IMR-90 (cell line): ENCODE measurements at regions not wholly inside any gene's neighbourhood (a gene's known extent, or its start where the extent isn't known, plus 50 kb on each side); places are given as distances from the start of the nearest gene placed in this dataset.

Experiments used
- ATAC-seq: fragments of 200-7000 bp; cut with Tn5 transposase; 2 replicates; pipeline ENCODE4 v1.9.1; 2020; ENCODE audit warnings: low read depth, mild to moderate bottlenecking, moderate library complexity
- BruUV-seq: library from RNA; stranded (reverse); fragments of 400-500 nt; replicated peaks from 2 replicates; lab custom pipeline; 2021; lab: Mats Ljungman, UMichigan
- CTCF ChIA-PET: fragments of 300-600 bp; formaldehyde crosslinking; extraction: SDS; loops from one replicate; lab custom pipeline; 2021; ENCODE audit warnings: antibody characterized with exemption; lab: Yijun Ruan, JAX
- POLR2A ChIA-PET: fragments of 300-600 bp; sonication (Branson Sonifier 250); formaldehyde crosslinking; loops from one replicate; lab custom pipeline; 2022; ENCODE audit warnings: antibody characterized with exemption; ENCODE audit not compliant: unreplicated experiment; lab: Charles Lee
- DNase-seq: peaks from one replicate; pipeline ENCODE4 v3.0.0; 2013
- H2AFZ ChIP-seq: replicated peaks from 2 replicates; pipeline ENCODE3; 2013; ENCODE audit warnings: low read length, mild to moderate bottlenecking; ENCODE audit not compliant: poor library complexity
- H2AK5ac ChIP-seq: 2 replicates; pipeline ENCODE4 v1.6.1; 2013; ENCODE audit warnings: low read depth, low read length, inconsistent platforms
- H2AK9ac ChIP-seq: replicated peaks from 2 replicates; pipeline ENCODE3; 2013; ENCODE audit warnings: mild to moderate bottlenecking, low read depth, low read length, moderate library complexity; ENCODE audit not compliant: poor library complexity
- H2BK120ac ChIP-seq: 2 replicates; pipeline ENCODE4 v1.6.1; 2013; ENCODE audit warnings: low read depth, low read length, inconsistent platforms
- H2BK15ac ChIP-seq: 3 replicates; pipeline ENCODE4 v1.6.1; 2013; ENCODE audit warnings: low read depth, low read length, inconsistent platforms
- H2BK20ac ChIP-seq: 2 replicates; pipeline ENCODE4 v1.6.1; 2013; ENCODE audit warnings: low read depth, mild to moderate bottlenecking, inconsistent platforms, low read length, moderate library complexity
- H2BK5ac ChIP-seq: 2 replicates; pipeline ENCODE4 v1.6.1; 2013; ENCODE audit warnings: mild to moderate bottlenecking, low read depth, low read length, inconsistent platforms; ENCODE audit not compliant: poor library complexity, severe bottlenecking
- H3K14ac ChIP-seq: replicated peaks from 2 replicates; pipeline ENCODE4 v1.6.1; 2013; ENCODE audit warnings: low read depth, low read length, inconsistent platforms
- H3K18ac ChIP-seq: 2 replicates; pipeline ENCODE4 v1.6.1; 2013; ENCODE audit warnings: low read depth, low read length, control low read depth
- H3K23ac ChIP-seq: 2 replicates; pipeline ENCODE4 v1.6.1; 2013; ENCODE audit warnings: low read depth, low read length, inconsistent platforms
- H3K27ac ChIP-seq: 2 replicates; pipeline ENCODE4 v1.5.1; 2013; ENCODE audit warnings: mild to moderate bottlenecking, control low read depth, low read length; ENCODE audit not compliant: insufficient read depth
- H3K27me3 ChIP-seq: 2 replicates; pipeline ENCODE4 v1.6.1; 2013; ENCODE audit warnings: low read length; ENCODE audit not compliant: control insufficient read depth, insufficient read depth
- H3K36me3 ChIP-seq: 2 replicates; pipeline ENCODE4 v1.6.1; 2013; ENCODE audit warnings: low read length, mixed read lengths; ENCODE audit not compliant: control insufficient read depth, insufficient read depth
- H3K4ac ChIP-seq: 2 replicates; pipeline ENCODE4 v1.6.1; 2013; ENCODE audit warnings: low read depth, low read length, inconsistent platforms
- H3K4me1 ChIP-seq: 2 replicates; pipeline ENCODE4 v1.6.1; 2013; ENCODE audit warnings: low read length, mixed read lengths; ENCODE audit not compliant: control insufficient read depth, insufficient read depth
- H3K4me2 ChIP-seq: 2 replicates; pipeline ENCODE4 v1.6.1; 2013; ENCODE audit warnings: low read depth, mild to moderate bottlenecking, control low read depth, low read length, moderate library complexity
- H3K4me3 ChIP-seq: 2 replicates; pipeline ENCODE4 v1.5.1; 2013; ENCODE audit warnings: low read depth, mild to moderate bottlenecking, control low read depth, low read length, moderate library complexity; ENCODE audit not compliant: insufficient read depth
- H3K56ac ChIP-seq: 2 replicates; pipeline ENCODE4 v1.6.1; 2013; ENCODE audit warnings: low read length, inconsistent platforms; ENCODE audit not compliant: insufficient read depth; ENCODE audit errors: extremely low read depth
- H3K79me1 ChIP-seq, 2 experiments: 2 replicates each; pipeline ENCODE4 v1.6.1; 2013; ENCODE audit warnings: low read length in 2 of 2, inconsistent platforms in 1 of 2, low read depth in 1 of 2
- H3K9ac ChIP-seq: 2 replicates; pipeline ENCODE4 v1.6.1; 2013; ENCODE audit warnings: low read depth, low read length, control low read depth
- H3K9me1 ChIP-seq: 2 replicates; pipeline ENCODE4 v1.6.1; 2013; ENCODE audit warnings: low read length, inconsistent platforms; ENCODE audit not compliant: insufficient read depth
- H3K9me3 ChIP-seq: 2 replicates; pipeline ENCODE4 v1.6.1; 2013; ENCODE audit warnings: low read length; ENCODE audit not compliant: control insufficient read depth, insufficient read depth
- H4K20me1 ChIP-seq: 2 replicates; pipeline ENCODE4 v1.6.1; 2013; ENCODE audit warnings: low read length, inconsistent platforms; ENCODE audit not compliant: insufficient read depth
- H4K5ac ChIP-seq: 2 replicates; pipeline ENCODE4 v1.6.1; 2013; ENCODE audit warnings: mild to moderate bottlenecking, low read depth, low read length, control low read depth
- H4K8ac ChIP-seq, 2 experiments: 2 replicates each; pipeline ENCODE4 v1.6.1; 2013; ENCODE audit warnings: low read depth in 2 of 2, low read length in 2 of 2, control low read depth in 1 of 2, inconsistent platforms in 1 of 2
- H4K91ac ChIP-seq: 2 replicates; pipeline ENCODE4 v1.6.1; 2013; ENCODE audit warnings: low read depth, low read length, inconsistent platforms; ENCODE audit not compliant: insufficient read depth
- BHLHE40 ChIP-seq: fragments of 150-350 bp; IDR thresholded peaks from 2 replicates; pipeline ENCODE4 v1.6.1; 2016; ENCODE audit warnings: mild to moderate bottlenecking, low read depth, low read length
- CEBPB ChIP-seq: IDR thresholded peaks from 2 replicates; pipeline ENCODE4 v1.6.1; 2012; ENCODE audit warnings: low read depth, low read length, improper control_type of control experiment
- CHD1 ChIP-seq: IDR thresholded peaks from 2 replicates; pipeline ENCODE4 v1.6.1; 2012; ENCODE audit warnings: low read depth, low read length, improper control_type of control experiment
- CTCF ChIP-seq: conservative IDR thresholded peaks from 2 replicates; pipeline ENCODE4 v1.5.1; 2012; ENCODE audit warnings: mild to moderate bottlenecking, low read depth, low read length, improper control_type of control experiment
- ELK1 ChIP-seq: fragments of 150-350 bp; IDR thresholded peaks from 2 replicates; pipeline ENCODE4 v1.6.1; 2016; ENCODE audit warnings: low read depth, mild to moderate bottlenecking, low read length, moderate library complexity, borderline replicate concordance
- FOS ChIP-seq: fragments of 150-350 bp; IDR thresholded peaks from 2 replicates; pipeline ENCODE4 v1.6.1; 2016; ENCODE audit warnings: low read depth, low read length
- MAFK ChIP-seq: IDR thresholded peaks from 2 replicates; pipeline ENCODE4 v1.6.1; 2012; ENCODE audit warnings: low read depth, low read length, improper control_type of control experiment
- MAZ ChIP-seq: IDR thresholded peaks from 2 replicates; pipeline ENCODE4 v1.6.1; 2012; ENCODE audit warnings: low read depth, mild to moderate bottlenecking, low read length, improper control_type of control experiment, moderate library complexity, borderline replicate concordance
- MXI1 ChIP-seq: IDR thresholded peaks from 2 replicates; pipeline ENCODE4 v1.6.1; 2012; ENCODE audit warnings: low read depth, mild to moderate bottlenecking, low read length, moderate library complexity, borderline replicate concordance
- NFE2L2 ChIP-seq: fragments of 150-350 bp; IDR thresholded peaks from 2 replicates; pipeline ENCODE4 v1.6.1; 2016; ENCODE audit warnings: low read depth, mild to moderate bottlenecking, low read length
- POLR2A ChIP-seq: IDR thresholded peaks from 2 replicates; pipeline ENCODE4 v1.6.1; 2012; ENCODE audit warnings: mild to moderate bottlenecking, low read depth, low read length
- RAD21 ChIP-seq: IDR thresholded peaks from 2 replicates; pipeline ENCODE4 v1.6.1; 2012; ENCODE audit warnings: low read length, improper control_type of control experiment
- RCOR1 ChIP-seq: IDR thresholded peaks from 2 replicates; pipeline ENCODE4 v1.6.1; 2012; ENCODE audit warnings: mild to moderate bottlenecking, low read length, improper control_type of control experiment; ENCODE audit not compliant: insufficient replicate concordance
- RFX5 ChIP-seq: IDR thresholded peaks from 2 replicates; pipeline ENCODE4 v1.8.0; 2012; ENCODE audit warnings: low read depth, mild to moderate bottlenecking, low read length, moderate library complexity
- SMC3 ChIP-seq: fragments of 150-350 bp; IDR thresholded peaks from 2 replicates; pipeline ENCODE4 v1.6.1; 2016; ENCODE audit warnings: low read depth, mild to moderate bottlenecking, antibody characterized with exemption, low read length, moderate library complexity
- USF2 ChIP-seq: fragments of 150-350 bp; IDR thresholded peaks from 2 replicates; pipeline ENCODE4 v1.6.1; 2017; ENCODE audit warnings: mild to moderate bottlenecking, antibody characterized with exemption, low read length, low read depth
- WGBS, 2 experiments: methylation state at CpG; one replicate each; pipeline versions ENCODE4 v1.1.5 to v1.1.7; 2013; ENCODE audit warnings: missing lambda C conversion rate in 2 of 2; ENCODE audit not compliant: insufficient read length in 1 of 2; ENCODE audit errors: extremely low coverage in 2 of 2; 5-methylcytosine and 5-hydroxymethylcytosine counted together
- dilution Hi-C: fragments of 300-500 bp; cut with HindIII; formaldehyde crosslinking; loops from one replicate; pipeline ENCODE4 v1.14.3; 2018; ENCODE audit warnings: low sequenced_read_pairs; ENCODE audit not compliant: unreplicated experiment
- in situ Hi-C: fragments of 300-500 bp; cut with MboI; formaldehyde crosslinking; loops from 3 replicates; pipeline ENCODE4 v1.14.3; 2019; ENCODE audit warnings: low sequenced_read_pairs, inconsistent platforms, mixed read lengths
- intact Hi-C: fragments of 100-400 bp; cut with micrococcal nuclease; formaldehyde crosslinking; loops from 2 replicates; pipeline ENCODE4 v1.10.0; 2022

- ChIA-PET POLR2A (no interaction called here), CTCF (no interaction called here)
- ATAC-seq, result no peak
- WGBS, 2 experiments, result no CpG with 5 or more reads among the region's 4 CpGs
- H4K5ac ChIP-seq, result no peak overlapping the region
- H3K4me1 ChIP-seq, result peaks cover 2% of the 10 kb centered on the region; the same call in 1 of the 2 replicates
- no peak overlapping the region for H4K91ac ChIP-seq
- H2BK20ac ChIP-seq, result no peak overlapping the region
- no peaks in the 10 kb centered on the region for H3K9me1 ChIP-seq
- H2BK120ac ChIP-seq, result no peak overlapping the region
- no peak overlapping the region for H3K4me3 ChIP-seq
- peaks cover 2% of the 10 kb centered on the region; the same call in 1 of the 2 replicates for H3K9me3 ChIP-seq
- no TSS peak for BruUV-seq
- H3K14ac ChIP-seq, result no peak overlapping the region
- intact Hi-C loops, result no loop called here
- no peaks in the 10 kb centered on the region for H4K20me1 ChIP-seq
- no peak overlapping the region for H2BK15ac ChIP-seq
- no peaks in the 10 kb centered on the region for H3K79me1 ChIP-seq
- H3K4ac ChIP-seq, result no peak overlapping the region
- H3K27me3 ChIP-seq, result no peaks in the 10 kb centered on the region
- no peak for DNase-seq
- H4K8ac ChIP-seq, result no peak overlapping the region
- in situ Hi-C loops, result no loop called here
- TF ChIP-seq MXI1 (no peak), BHLHE40 (no peak), RCOR1 (no peak), USF2 (no peak), CHD1 (no peak), MAFK (no peak), CTCF (no peak), RFX5 (no peak), NFE2L2 (no peak), MAZ (no peak), FOS (no peak), CEBPB (no peak), POLR2A (no peak), SMC3 (no peak), ELK1 (no peak), RAD21 (no peak)
- H3K27ac ChIP-seq, result no peak overlapping the region
- no peak overlapping the region for H3K23ac ChIP-seq
- H3K9ac ChIP-seq, result no peak overlapping the region
- H3K56ac ChIP-seq, result no peak overlapping the region
- no peak overlapping the region for H2AK5ac ChIP-seq
- no peaks in the 10 kb centered on the region for H3K36me3 ChIP-seq
- no peak overlapping the region for H2AK9ac ChIP-seq
- dilution Hi-C loops, result no loop called here
- H2AFZ ChIP-seq, result no peak overlapping the region
- no peak overlapping the region for H3K18ac ChIP-seq
- no peak overlapping the region for H3K4me2 ChIP-seq
- no peak overlapping the region for H2BK5ac ChIP-seq
Measured at GRCh38 chr12:60209933-60210332, 614.1 kb downstream of the SLC16A7 start.
